GM23248 (cell line): ENCODE measurements at regions not wholly inside any gene's neighbourhood (a gene's known extent, or its start where the extent isn't known, plus 50 kb on each side); places are given as distances from the start of the nearest gene placed in this dataset.
A peak's percentile ranks its signal among the peaks of the same experiment; 100 is the strongest.

Experiments
- DNase-seq: peaks from one replicate; pipeline ENCODE4 v3.0.0-alpha.2; 2015
- H2AFZ ChIP-seq: fragments of 200-600 bp; sonication (generic); 2 replicates; pipeline ENCODE4 v1.6.1; 2016; ENCODE audit warnings: antibody characterized with exemption
- H3F3A ChIP-seq: fragments of 200-600 bp; sonication (generic); 2 replicates; pipeline ENCODE4 v1.6.1; 2016; ENCODE audit warnings: mild to moderate bottlenecking, antibody characterized with exemption, mixed run types; ENCODE audit not compliant: insufficient read depth
- H3K27ac ChIP-seq: fragments of 200-600 bp; sonication (generic); 2 replicates; pipeline ENCODE4 v1.5.1; 2016; ENCODE audit warnings: mild to moderate bottlenecking
- H3K27me3 ChIP-seq: fragments of 200-600 bp; sonication (generic); replicated peaks from 2 replicates; pipeline ENCODE4 v1.6.1; 2016; ENCODE audit warnings: mild to moderate bottlenecking; ENCODE audit not compliant: insufficient read depth
- H3K36me3 ChIP-seq: fragments of 200-600 bp; sonication (generic); 2 replicates; pipeline ENCODE4 v1.6.1; 2016; ENCODE audit warnings: low read depth, mild to moderate bottlenecking
- H3K4me1 ChIP-seq: fragments of 200-600 bp; sonication (generic); 2 replicates; pipeline ENCODE4 v1.6.1; 2016; ENCODE audit warnings: mild to moderate bottlenecking; ENCODE audit not compliant: insufficient read depth
- H3K4me2 ChIP-seq: fragments of 200-600 bp; sonication (generic); one replicate; pipeline ENCODE4 v1.6.1; 2016; ENCODE audit warnings: mild to moderate bottlenecking; ENCODE audit not compliant: unreplicated experiment
- H3K4me3 ChIP-seq: fragments of 200-600 bp; sonication (generic); 2 replicates; pipeline ENCODE4 v1.5.1; 2016; ENCODE audit warnings: mild to moderate bottlenecking
- H3K79me2 ChIP-seq: fragments of 200-600 bp; sonication (generic); 2 replicates; pipeline ENCODE4 v1.6.1; 2016; ENCODE audit warnings: mild to moderate bottlenecking; ENCODE audit not compliant: insufficient read depth
- H3K9ac ChIP-seq: fragments of 200-600 bp; sonication (generic); 2 replicates; pipeline ENCODE4 v1.6.1; 2016; ENCODE audit warnings: mild to moderate bottlenecking
- H3K9me2 ChIP-seq: fragments of 200-600 bp; sonication (generic); 2 replicates; pipeline ENCODE4 v1.6.1; 2016; ENCODE audit warnings: mixed run types, mild to moderate bottlenecking, moderate library complexity; ENCODE audit not compliant: insufficient read depth
- H3K9me3 ChIP-seq: fragments of 200-600 bp; sonication (generic); one replicate; pipeline ENCODE4 v1.6.1; 2017; ENCODE audit warnings: low read depth
- H4K20me1 ChIP-seq: fragments of 200-600 bp; sonication (generic); 2 replicates; pipeline ENCODE4 v1.6.0; 2016; ENCODE audit not compliant: insufficient read depth
- EZH2 ChIP-seq: fragments of 200-600 bp; sonication (generic); IDR thresholded peaks from 2 replicates; pipeline ENCODE4 v1.6.1; 2018; ENCODE audit warnings: antibody characterized with exemption, mild to moderate bottlenecking; ENCODE audit not compliant: insufficient read depth, poor library complexity, severe bottlenecking
- EZH2phosphoT487 ChIP-seq: fragments of 200-600 bp; sonication (generic); IDR thresholded peaks from 2 replicates; pipeline ENCODE4 v1.6.1; 2018; ENCODE audit warnings: antibody characterized with exemption, moderate library complexity, mild to moderate bottlenecking, low read depth; ENCODE audit not compliant: insufficient read depth
- WGBS, 2 experiments: methylation state at CpG; one replicate each; pipeline ENCODE4 v1.1.6; 2015 to 2017; ENCODE audit warnings: low lambda C conversion rate in 2 of 2, low coverage in 1 of 2; ENCODE audit errors: missing lambda C conversion rate in 2 of 2; 5-methylcytosine and 5-hydroxymethylcytosine counted together
- in situ Hi-C: fragments of 300-500 bp; cut with MboI; formaldehyde crosslinking; loops from 2 replicates; pipeline ENCODE4 v1.15.0; 2020

DNA sequence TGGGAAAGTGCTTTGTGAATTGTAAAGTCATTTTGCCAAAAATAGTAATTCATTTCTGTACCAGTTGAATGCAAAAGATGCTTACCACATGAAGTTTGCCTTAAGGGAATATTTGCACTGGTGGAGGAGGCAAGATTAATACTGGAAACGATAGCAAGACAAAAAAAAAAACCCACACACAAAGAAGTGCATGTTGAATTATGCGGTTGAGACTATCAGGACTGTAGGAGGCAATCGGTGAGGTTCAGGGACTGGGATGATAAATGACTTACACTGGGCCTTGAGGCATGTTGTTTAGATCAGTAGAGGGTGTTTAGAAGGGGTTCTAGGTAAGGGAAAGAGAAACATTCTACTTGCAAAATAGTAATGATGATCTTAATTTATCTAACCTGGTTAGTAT is 142.2 kb upstream of the HMGA2 start:
- no peak for DNase-seq
- H2AFZ ChIP-seq, result no peak overlapping the region
- H3K4me3 ChIP-seq, result no peak overlapping the region
- H4K20me1 ChIP-seq, result no peaks in the 10 kb centered on the region
- H3K36me3 ChIP-seq, result no peaks in the 10 kb centered on the region
- H3K27me3 ChIP-seq, result no peaks in the 10 kb centered on the region
- no peaks in the 10 kb centered on the region for H3K9me2 ChIP-seq
- TF ChIP-seq EZH2 (no peak), EZH2phosphoT487 (no peak)
- H3F3A ChIP-seq, result no peaks in the 10 kb centered on the region
- H3K9ac ChIP-seq, result no peak overlapping the region
- peaks cover 6% of the 10 kb centered on the region; the same call in 1 of the 2 replicates for H3K4me1 ChIP-seq
- in situ Hi-C loops, result loop anchor here (25.0 kb wide), 1 partner anchor 370 kb away; no protein-coding TSS in a partner anchor
- no peak overlapping the region for H3K27ac ChIP-seq
- no peak overlapping the region for H3K4me2 ChIP-seq
- 33 to 44% methylated on average over 3 of the region's 3 CpGs for WGBS, 2 experiments
- H3K79me2 ChIP-seq, result no peaks in the 10 kb centered on the region
- H3K9me3 ChIP-seq, result no peaks in the 10 kb centered on the region

DNA sequence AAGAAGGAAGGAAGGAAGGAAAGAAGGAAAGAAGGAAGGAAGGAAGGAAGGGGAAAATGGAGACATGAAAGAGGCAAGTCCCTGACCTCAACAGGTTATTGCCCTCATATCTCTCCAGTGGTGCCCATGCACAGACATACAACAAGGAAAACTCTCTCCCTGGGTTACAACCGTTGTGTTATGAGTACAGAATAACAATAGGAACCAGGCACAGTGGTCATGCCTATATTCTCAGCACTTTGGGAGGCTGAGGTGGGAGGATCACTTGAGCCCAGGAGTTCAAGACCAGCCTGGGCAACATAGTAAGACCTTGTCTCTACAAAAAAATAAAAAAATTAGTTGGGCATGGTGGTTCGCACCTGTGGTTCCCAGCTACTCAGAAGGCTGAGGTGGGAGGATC is 139.4 kb upstream of the HMGA2 start:
- Histone ChIP-seq H2AFZ (no peak overlapping the region), H3K9me3 (no peaks in the 10 kb centered on the region), H3K27ac (no peak overlapping the region), H4K20me1 (no peaks in the 10 kb centered on the region), H3K9me2 (no peaks in the 10 kb centered on the region), H3F3A (no peaks in the 10 kb centered on the region), H3K4me3 (no peak overlapping the region), H3K4me1 (peaks cover 6% of the 10 kb centered on the region; the same call in 1 of the 2 replicates), H3K9ac (no peak overlapping the region), H3K4me2 (no peak overlapping the region), H3K79me2 (no peaks in the 10 kb centered on the region), H3K36me3 (no peaks in the 10 kb centered on the region), H3K27me3 (no peaks in the 10 kb centered on the region)
- TF ChIP-seq EZH2 (no peak), EZH2phosphoT487 (no peak)
- in situ Hi-C loops, result loop anchor here (25.0 kb wide), 1 partner anchor 373 kb away; no protein-coding TSS in a partner anchor
- WGBS, 2 experiments, result 91 to 96% methylated on average over 2 of the region's 2 CpGs
- DNase-seq, result no peak

DNA sequence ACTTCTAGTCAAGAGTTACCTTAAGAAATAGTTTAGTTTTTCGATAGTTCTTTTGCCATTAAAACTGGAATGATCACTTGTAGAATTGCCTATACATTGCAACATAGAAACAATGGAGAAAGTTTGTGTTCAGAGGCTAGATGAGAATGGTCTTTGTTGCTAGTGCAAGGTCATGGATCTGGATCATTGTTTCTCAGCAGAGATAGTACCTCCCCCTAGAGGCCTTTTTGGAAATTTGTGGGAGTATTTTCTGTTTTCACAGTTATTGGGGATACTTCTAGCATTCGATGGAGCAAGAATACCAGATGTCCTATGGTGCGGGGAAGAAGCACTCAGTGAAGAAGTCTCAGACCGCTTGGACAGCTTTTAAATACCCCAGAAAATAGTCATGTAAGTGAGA is 138.8 kb upstream of the HMGA2 start:
- no peak overlapping the region for H3K4me2 ChIP-seq
- 0 out of 2 replicates have a peak overlapping the region, but pooled peaks have one; percentile 27 for H2AFZ ChIP-seq

DNA sequence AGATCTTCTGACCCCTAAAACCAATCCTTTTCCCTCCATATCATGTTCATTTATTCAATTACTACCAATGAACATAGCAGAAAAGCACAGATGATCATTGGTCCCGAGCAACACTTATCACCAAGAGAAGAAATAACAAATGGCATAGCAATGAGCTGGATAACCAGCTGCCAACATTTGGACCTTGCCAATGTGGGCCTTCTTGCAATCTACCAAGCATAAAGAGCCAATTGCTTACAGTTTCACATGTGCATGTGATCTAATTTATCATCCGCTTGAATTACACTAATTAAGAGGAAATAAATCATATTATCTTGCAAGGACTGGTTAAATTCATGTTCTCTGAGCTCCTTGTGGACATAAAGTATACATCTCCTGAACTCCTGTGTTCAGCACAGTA is 134.8 kb upstream of the HMGA2 start:
- in situ Hi-C loops, result loop anchor here (25.0 kb wide), 1 partner anchor 377 kb away; no protein-coding TSS in a partner anchor
- no peak for TF ChIP-seq EZH2
- no peak for TF ChIP-seq EZH2phosphoT487
- H3K4me1 ChIP-seq, result peaks cover 10% of the 10 kb centered on the region; the same call in 1 of the 2 replicates
- H4K20me1 ChIP-seq, result no peaks in the 10 kb centered on the region
- H3K4me3 ChIP-seq, result no peak overlapping the region
- 99 to 100% methylated on average over 2 of the region's 2 CpGs for WGBS, 2 experiments
- no peak for DNase-seq
- H3K9me2 ChIP-seq, result no peaks in the 10 kb centered on the region
- H3K4me2 ChIP-seq, result no peak overlapping the region
- H3K27ac ChIP-seq, result no peak overlapping the region
- H3F3A ChIP-seq, result peaks cover 4% of the 10 kb centered on the region
- no peaks in the 10 kb centered on the region for H3K27me3 ChIP-seq
- H3K36me3 ChIP-seq, result no peaks in the 10 kb centered on the region
- no peaks in the 10 kb centered on the region for H3K9me3 ChIP-seq
- no peak overlapping the region for H2AFZ ChIP-seq
- H3K9ac ChIP-seq, result no peak overlapping the region
- no peaks in the 10 kb centered on the region for H3K79me2 ChIP-seq

More for the DNA sequence above, 138.8 kb upstream of the HMGA2 start:
- Histone ChIP-seq H3K9me3 (no peaks in the 10 kb centered on the region), H3K27ac (no peak overlapping the region), H3K79me2 (no peaks in the 10 kb centered on the region), H4K20me1 (no peaks in the 10 kb centered on the region), H3K4me3 (no peak overlapping the region), H3K4me1 (peaks cover 6% of the 10 kb centered on the region; the same call in 1 of the 2 replicates), H3K9me2 (no peaks in the 10 kb centered on the region), H3K27me3 (no peaks in the 10 kb centered on the region), H3K36me3 (no peaks in the 10 kb centered on the region), H3F3A (no peaks in the 10 kb centered on the region), H3K9ac (no peak overlapping the region)
- TF ChIP-seq EZH2, result no peak
- no peak for TF ChIP-seq EZH2phosphoT487
- peak; percentile 62 for DNase-seq
- in situ Hi-C loops, result loop anchor here (25.0 kb wide), 1 partner anchor 373 kb away; no protein-coding TSS in a partner anchor
- 68 to 74% methylated on average over 4 of the region's 4 CpGs for WGBS, 2 experiments
